Transverse colon (tissue), 4 donors: ENCODE measurements at regions not wholly inside any gene's neighbourhood (a gene's known extent, or its start where the extent isn't known, plus 50 kb on each side); places are given as distances from the start of the nearest gene placed in this dataset.
A peak's percentile ranks its signal among the peaks of the same experiment; 100 is the strongest.

Experiments used
- DNase-seq: peaks from one replicate; pipeline ENCODE4 v3.0.0-alpha.2; 2019
- H3K27ac ChIP-seq, 4 donors: fragments of 200-600 bp; sonication (generic); 2 replicates each; pipeline ENCODE4 v1.5.1; 2016 to 2018; ENCODE audit warnings: inconsistent platforms in 4 of 4
- H3K27me3 ChIP-seq: fragments of 200-600 bp; sonication (generic); 2 replicates; pipeline ENCODE4 v1.5.1; 2017; ENCODE audit warnings: inconsistent platforms
- H3K36me3 ChIP-seq, 4 donors: fragments of 200-600 bp; sonication (generic); 2 replicates each; pipeline ENCODE4 v1.5.1; 2017 to 2019; ENCODE audit warnings: inconsistent platforms in 4 of 4
- H3K4me1 ChIP-seq, 4 donors: fragments of 200-600 bp; sonication (generic); 2 replicates each; pipeline ENCODE4 v1.5.1; 2017 to 2020; ENCODE audit warnings: inconsistent platforms in 4 of 4
- H3K4me3 ChIP-seq, 4 donors: fragments of 200-600 bp; sonication (generic); 1 replicate in 1 of 4; 2 replicates in 3 of 4; pipeline versions ENCODE4 v1.5.1 to v1.6.1; 2017 to 2019; ENCODE audit warnings: inconsistent platforms in 4 of 4
- H3K9me3 ChIP-seq, 2 donors: fragments of 200-600 bp; sonication (generic); 2 replicates each; pipeline ENCODE4 v1.5.1; 2017 to 2019; ENCODE audit warnings: inconsistent platforms in 2 of 2
- EP300 ChIP-seq: sonication (generic); formaldehyde crosslinking; IDR thresholded peaks from one replicate; pipeline ENCODE4 v1.6.1; 2017; ENCODE audit warnings: antibody characterized with exemption, low read depth
- POLR2A ChIP-seq: fragments of 450-650 bp; IDR thresholded peaks from one replicate; pipeline ENCODE4 v1.6.1; 2016; ENCODE audit warnings: antibody characterized with exemption, mild to moderate bottlenecking, moderate library complexity
- POLR2AphosphoS5 ChIP-seq, 3 donors: sonication (generic); formaldehyde crosslinking; IDR thresholded peaks; one replicate each; pipeline ENCODE4 v1.6.1; 2016; ENCODE audit warnings: antibody characterized with exemption in 3 of 3
- WGBS, 2 donors: methylation state at CpG; one replicate each; pipeline ENCODE4 v1.1.5; 2018; ENCODE audit warnings: low coverage in 1 of 2; 5-methylcytosine and 5-hydroxymethylcytosine counted together
- in situ Hi-C, 4 donors: fragments of 200-750 bp; cut with MboI; loops; one replicate each; pipeline versions ENCODE4 v1.15.0 to v1.15.1; 2017; ENCODE audit warnings: low sequenced_read_pairs in 3 of 4, low pct_ligation_motif_present in 1 of 4, low pct_unique_long_range_greater_than_20kb in 1 of 4
- intact Hi-C: fragments of 100-400 bp; cut with DNase I; formaldehyde crosslinking; loops from one replicate; pipeline ENCODE4 v1.15.1; 2023; ENCODE audit warnings: low total_unique reads
- TF ChIP-seq, protein P1 (sequence below), 5 experiments: fragments of 200-600 bp in 3 of 5; fragments of 450-650 bp in 2 of 5; sonication (generic) in 3 of 5; IDR thresholded peaks; 1 replicate in 2 of 5; 2 replicates in 3 of 5; pipeline ENCODE4 v1.5.1; 2016 to 2017; ENCODE audit warnings: antibody characterized with exemption in 5 of 5, inconsistent platforms in 3 of 5, mild to moderate bottlenecking in 2 of 5, moderate library complexity in 1 of 5

DNA sequence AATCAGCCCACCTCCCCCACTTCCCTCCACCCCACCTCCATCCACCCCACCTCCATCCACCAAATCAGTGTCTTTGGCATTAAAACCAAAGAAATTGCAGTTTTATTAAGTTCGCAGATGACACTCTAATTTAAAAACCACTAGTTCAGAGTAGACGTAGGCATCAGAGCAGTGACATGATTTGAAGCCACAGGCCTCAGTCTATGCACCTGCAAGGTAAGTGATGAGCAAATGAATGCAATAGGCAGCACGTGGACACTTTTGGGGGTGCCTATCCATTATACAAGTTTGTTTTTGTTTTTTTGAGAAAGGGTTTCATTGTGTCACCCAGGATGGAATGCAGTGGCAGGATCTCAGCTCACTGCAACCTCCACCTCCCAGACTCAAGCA is 88.0 kb upstream of the TRIM2 start:
- WGBS, 2 donors, result 73 to 74% methylated on average over 3 of the region's 3 CpGs
- intact Hi-C loops, result no loop called here
- in situ Hi-C loops, result no loop called here
- peak overlapping the region in 2 of 4 donors; percentile 11 to 26 for H3K4me3 ChIP-seq
- no peaks in the 10 kb centered on the region for H3K9me3 ChIP-seq
- DNase-seq, result no peak
- peak overlapping the region; percentile 24 to 57 (median 51) for H3K27ac ChIP-seq
- no peaks in the 10 kb centered on the region for H3K36me3 ChIP-seq
- TF ChIP-seq POLR2A (no peak), EP300 (no peak), POLR2AphosphoS5 (IDR thresholded peaks at IDR 0.05) (no peak)
- TF ChIP-seq, protein P1, sequence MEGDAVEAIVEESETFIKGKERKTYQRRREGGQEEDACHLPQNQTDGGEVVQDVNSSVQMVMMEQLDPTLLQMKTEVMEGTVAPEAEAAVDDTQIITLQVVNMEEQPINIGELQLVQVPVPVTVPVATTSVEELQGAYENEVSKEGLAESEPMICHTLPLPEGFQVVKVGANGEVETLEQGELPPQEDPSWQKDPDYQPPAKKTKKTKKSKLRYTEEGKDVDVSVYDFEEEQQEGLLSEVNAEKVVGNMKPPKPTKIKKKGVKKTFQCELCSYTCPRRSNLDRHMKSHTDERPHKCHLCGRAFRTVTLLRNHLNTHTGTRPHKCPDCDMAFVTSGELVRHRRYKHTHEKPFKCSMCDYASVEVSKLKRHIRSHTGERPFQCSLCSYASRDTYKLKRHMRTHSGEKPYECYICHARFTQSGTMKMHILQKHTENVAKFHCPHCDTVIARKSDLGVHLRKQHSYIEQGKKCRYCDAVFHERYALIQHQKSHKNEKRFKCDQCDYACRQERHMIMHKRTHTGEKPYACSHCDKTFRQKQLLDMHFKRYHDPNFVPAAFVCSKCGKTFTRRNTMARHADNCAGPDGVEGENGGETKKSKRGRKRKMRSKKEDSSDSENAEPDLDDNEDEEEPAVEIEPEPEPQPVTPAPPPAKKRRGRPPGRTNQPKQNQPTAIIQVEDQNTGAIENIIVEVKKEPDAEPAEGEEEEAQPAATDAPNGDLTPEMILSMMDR (IDR thresholded peaks at IDR 0.05), result no peak
- no peaks in the 10 kb centered on the region for H3K27me3 ChIP-seq
- peaks cover 0 to 20% (median 14%) of the 10 kb centered on the region in 4 donors for H3K4me1 ChIP-seq

DNA sequence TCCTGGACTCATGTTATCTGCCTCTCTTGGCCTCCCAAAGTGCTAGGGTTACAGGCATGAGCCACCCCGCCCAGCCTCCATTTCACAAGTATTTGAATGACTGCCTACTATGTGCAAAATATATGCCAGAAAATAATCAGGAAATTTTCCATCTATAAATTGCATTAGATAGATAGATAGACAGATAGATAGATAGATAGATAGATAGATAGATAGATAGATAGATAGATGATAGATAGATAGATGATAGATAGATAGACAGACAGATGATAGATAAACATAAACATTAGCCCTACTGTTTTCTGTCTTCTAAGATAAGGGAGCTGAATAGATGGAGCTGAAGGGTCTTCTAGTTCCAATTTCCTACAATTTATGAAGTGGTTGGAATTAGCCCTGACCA is 87.4 kb upstream of the TRIM2 start:
- Histone ChIP-seq H3K27me3 (no peaks in the 10 kb centered on the region), H3K4me3 (no peak overlapping the region), H3K4me1 (peaks cover 0 to 20% (median 14%) of the 10 kb centered on the region in 4 donors), H3K36me3 (no peaks in the 10 kb centered on the region), H3K27ac (peak overlapping the region in 1 of 4 donors; percentile 47), H3K9me3 (no peaks in the 10 kb centered on the region)
- DNase-seq, result no peak
- TF ChIP-seq EP300 (no peak), POLR2A (no peak), POLR2AphosphoS5 (IDR thresholded peaks at IDR 0.05) (no peak)
- TF ChIP-seq, protein P1 (IDR thresholded peaks at IDR 0.05), result no peak
- in situ Hi-C loops (no loop called here), intact Hi-C loops (no loop called here)
- WGBS, 2 donors, result 89% methylated on average over 1 of the region's 1 CpG; no CpG with 5 or more reads in 1 of the 2 donors

DNA sequence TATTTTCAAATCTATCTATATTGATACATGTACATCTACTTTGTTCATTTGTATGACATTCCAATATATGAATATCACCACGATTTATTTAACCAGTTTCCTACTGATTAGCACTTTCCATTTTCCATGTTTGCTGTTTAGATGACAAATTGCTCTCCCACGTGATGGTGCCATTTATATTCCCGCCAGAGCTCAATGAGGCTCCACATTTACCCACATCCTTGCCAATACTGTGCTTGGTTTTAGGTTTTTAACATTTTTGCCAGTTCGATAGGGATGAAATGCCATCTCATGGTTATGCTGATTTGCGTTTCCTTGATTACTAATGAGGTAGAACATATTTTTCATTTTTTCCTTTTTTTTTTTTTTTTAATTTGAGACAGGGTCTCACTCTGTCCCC is 86.7 kb upstream of the TRIM2 start:
- intact Hi-C loops, result no loop called here
- Histone ChIP-seq H3K4me3 (no peak overlapping the region), H3K27me3 (no peaks in the 10 kb centered on the region), H3K27ac (no peak overlapping the region), H3K9me3 (no peaks in the 10 kb centered on the region), H3K4me1 (peaks cover 0 to 20% (median 14%) of the 10 kb centered on the region in 4 donors), H3K36me3 (no peaks in the 10 kb centered on the region)
- DNase-seq, result no peak
- WGBS, 2 donors, result 75 to 90% methylated on average over 5 of the region's 5 CpGs
- TF ChIP-seq, protein P1 (IDR thresholded peaks at IDR 0.05), result no peak
- TF ChIP-seq POLR2AphosphoS5 (IDR thresholded peaks at IDR 0.05) (no peak), POLR2A (no peak)
- in situ Hi-C loops, result no loop called here

DNA sequence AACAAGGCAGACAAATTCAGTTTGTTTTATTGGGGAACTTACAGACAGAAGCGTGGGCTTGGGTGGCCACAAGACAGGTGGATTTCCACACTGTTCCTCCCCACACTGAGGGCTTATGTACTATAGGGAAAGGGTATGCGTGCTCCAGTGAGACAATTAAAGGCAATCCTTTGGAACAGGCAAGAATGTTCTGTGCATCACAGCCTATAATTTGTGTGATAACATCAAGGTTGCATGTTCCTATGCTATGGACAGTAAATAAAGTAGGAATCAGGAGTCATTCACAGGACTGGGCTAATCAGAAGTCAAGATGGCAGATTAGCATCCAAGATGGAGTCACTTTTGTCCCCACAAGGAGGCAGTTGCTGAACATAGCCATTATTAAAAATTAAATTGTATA is 84.6 kb upstream of the TRIM2 start:
- DNase-seq, result no peak
- H3K4me1 ChIP-seq, result peaks cover 0 to 20% (median 14%) of the 10 kb centered on the region in 4 donors
- no peak overlapping the region for H3K27ac ChIP-seq
- no peak overlapping the region for H3K4me3 ChIP-seq
- intact Hi-C loops, result no loop called here
- no peaks in the 10 kb centered on the region for H3K27me3 ChIP-seq
- in situ Hi-C loops, result no loop called here
- no peaks in the 10 kb centered on the region for H3K36me3 ChIP-seq
- TF ChIP-seq, protein P1 (IDR thresholded peaks at IDR 0.05), result no peak
- TF ChIP-seq EP300, result no peak
- no peak for TF ChIP-seq POLR2A
- TF ChIP-seq POLR2AphosphoS5 (IDR thresholded peaks at IDR 0.05), result no peak
- WGBS, 2 donors, result 88 to 95% methylated on average over 2 of the region's 2 CpGs
- no peaks in the 10 kb centered on the region for H3K9me3 ChIP-seq
